H1 (cell line): ENCODE measurements at regions not wholly inside any gene's neighbourhood (a gene's known extent, or its start where the extent isn't known, plus 50 kb on each side); places are given as distances from the start of the nearest gene placed in this dataset.

Experiments used
- ASH2L ChIP-seq: fragments of 200-600, 300-600 bp; sonication (generic); IDR thresholded peaks from one replicate; pipeline ENCODE4 v1.7.1; 2017; ENCODE audit warnings: low read length

GRCh38 chr10:4215963-4216575 is 431.1 kb upstream of the KLF6 start (continued):
- no peak for TF ChIP-seq ASH2L
